NT2/D1 (cell line): ENCODE measurements at regions not wholly inside any gene's neighbourhood (a gene's known extent, or its start where the extent isn't known, plus 50 kb on each side); places are given as distances from the start of the nearest gene placed in this dataset.

ENCODE experiments used
- YY1 ChIP-seq: IDR thresholded peaks from 2 replicates; pipeline ENCODE4 v1.6.1; 2011; ENCODE audit not compliant: insufficient read length, insufficient read depth
- ZNF274 ChIP-seq: IDR thresholded peaks from 2 replicates; pipeline ENCODE4 v1.6.1; 2011; ENCODE audit warnings: mild to moderate bottlenecking, low read depth, low read length

- TF ChIP-seq ZNF274 (no peak), YY1 (no peak)
Observed at GRCh38 chr17:22694362-22695227, 1002.3 kb downstream of the KCNJ18 start.
